HFF-Myc (cell line): ENCODE measurements at regions not wholly inside any gene's neighbourhood (a gene's known extent, or its start where the extent isn't known, plus 50 kb on each side); places are given as distances from the start of the nearest gene placed in this dataset.

Experiments used
- DNase-seq: peaks from one replicate; pipeline ENCODE4 v3.0.0-alpha.2; 2011; ENCODE audit warnings: low read depth; ENCODE audit errors: extremely low read depth
- H3K4me3 ChIP-seq: replicated peaks from 2 replicates; pipeline ENCODE4 v1.5.1; 2011; ENCODE audit warnings: low read depth, mild to moderate bottlenecking, control low read depth, low read length
- TF ChIP-seq, protein P1 (sequence below): IDR thresholded peaks from 2 replicates; pipeline ENCODE4 v1.5.1; 2012; ENCODE audit warnings: mild to moderate bottlenecking, low read depth, low read length, control low read depth; ENCODE audit errors: missing control alignments

DNA sequence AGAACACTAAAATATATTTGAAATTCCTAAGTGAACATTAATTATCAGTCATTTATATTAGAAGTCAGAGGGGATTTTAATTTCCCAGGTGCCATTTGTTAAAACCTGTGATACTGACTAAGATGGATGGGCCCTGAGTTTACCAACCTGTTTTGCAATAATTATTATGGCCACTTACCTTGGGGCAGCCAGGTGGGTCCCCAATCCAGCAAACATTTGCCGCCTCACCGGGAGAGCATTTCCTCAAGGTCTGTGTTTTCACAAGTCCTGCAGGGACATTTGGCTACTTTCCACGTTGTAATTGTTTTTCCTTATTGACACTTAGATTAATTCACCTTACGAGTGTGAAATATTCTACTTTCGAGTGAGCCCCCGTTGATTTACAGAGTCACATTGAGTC is 251.2 kb upstream of the PPP2R2D start:
- H3K4me3 ChIP-seq: no peak overlapping the region
- TF ChIP-seq, protein P1, sequence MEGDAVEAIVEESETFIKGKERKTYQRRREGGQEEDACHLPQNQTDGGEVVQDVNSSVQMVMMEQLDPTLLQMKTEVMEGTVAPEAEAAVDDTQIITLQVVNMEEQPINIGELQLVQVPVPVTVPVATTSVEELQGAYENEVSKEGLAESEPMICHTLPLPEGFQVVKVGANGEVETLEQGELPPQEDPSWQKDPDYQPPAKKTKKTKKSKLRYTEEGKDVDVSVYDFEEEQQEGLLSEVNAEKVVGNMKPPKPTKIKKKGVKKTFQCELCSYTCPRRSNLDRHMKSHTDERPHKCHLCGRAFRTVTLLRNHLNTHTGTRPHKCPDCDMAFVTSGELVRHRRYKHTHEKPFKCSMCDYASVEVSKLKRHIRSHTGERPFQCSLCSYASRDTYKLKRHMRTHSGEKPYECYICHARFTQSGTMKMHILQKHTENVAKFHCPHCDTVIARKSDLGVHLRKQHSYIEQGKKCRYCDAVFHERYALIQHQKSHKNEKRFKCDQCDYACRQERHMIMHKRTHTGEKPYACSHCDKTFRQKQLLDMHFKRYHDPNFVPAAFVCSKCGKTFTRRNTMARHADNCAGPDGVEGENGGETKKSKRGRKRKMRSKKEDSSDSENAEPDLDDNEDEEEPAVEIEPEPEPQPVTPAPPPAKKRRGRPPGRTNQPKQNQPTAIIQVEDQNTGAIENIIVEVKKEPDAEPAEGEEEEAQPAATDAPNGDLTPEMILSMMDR: no peak
- no peak for DNase-seq

DNA sequence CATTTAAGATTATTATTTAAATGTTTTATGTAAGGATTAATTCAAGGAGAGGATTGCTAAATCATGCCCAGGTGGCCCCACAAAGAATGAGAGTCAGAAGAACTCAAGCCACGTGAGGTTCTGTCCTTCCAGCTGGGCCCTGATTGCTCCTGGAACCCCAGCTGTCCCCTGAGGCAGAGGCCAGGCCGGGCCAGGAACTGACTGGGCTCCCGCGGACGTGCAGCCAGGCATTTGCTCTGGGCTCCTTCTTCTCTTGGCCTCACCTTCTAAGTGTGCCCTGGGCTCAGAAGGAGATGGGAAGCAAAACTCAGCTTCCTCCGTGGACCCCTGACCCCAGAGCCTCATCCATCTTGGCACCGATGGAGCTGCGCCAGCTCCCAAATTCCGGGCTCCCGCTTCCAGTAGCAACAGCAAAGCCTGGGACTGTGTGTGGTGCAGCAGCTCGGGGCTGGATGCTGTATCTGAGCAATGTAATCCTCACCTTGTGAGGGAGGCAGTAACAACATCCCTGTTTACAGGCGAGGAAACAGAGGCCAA is 250.6 kb upstream of the PPP2R2D start:
- DNase-seq: no peak
- TF ChIP-seq, protein P1: no peak

GRCh38 chr10:131650771-131651673 is 249.8 kb upstream of the PPP2R2D start:
- TF ChIP-seq, protein P1: no peak
- DNase-seq: no peak
- no peak overlapping the region for H3K4me3 ChIP-seq

More for the DNA sequence above, 250.6 kb upstream of the PPP2R2D start:
- H3K4me3 ChIP-seq: no peak overlapping the region

- no peak for DNase-seq
- no peak overlapping the region for H3K4me3 ChIP-seq
- TF ChIP-seq, protein P1: no peak
These were observed 249.0 kb upstream of the PPP2R2D start for GRCh38 chr10:131651674-131652437.

GRCh38 chr10:131652438-131653139 is 248.2 kb upstream of the PPP2R2D start:
- H3K4me3 ChIP-seq: no peak overlapping the region
- no peak for DNase-seq
- TF ChIP-seq, protein P1: no peak

DNA sequence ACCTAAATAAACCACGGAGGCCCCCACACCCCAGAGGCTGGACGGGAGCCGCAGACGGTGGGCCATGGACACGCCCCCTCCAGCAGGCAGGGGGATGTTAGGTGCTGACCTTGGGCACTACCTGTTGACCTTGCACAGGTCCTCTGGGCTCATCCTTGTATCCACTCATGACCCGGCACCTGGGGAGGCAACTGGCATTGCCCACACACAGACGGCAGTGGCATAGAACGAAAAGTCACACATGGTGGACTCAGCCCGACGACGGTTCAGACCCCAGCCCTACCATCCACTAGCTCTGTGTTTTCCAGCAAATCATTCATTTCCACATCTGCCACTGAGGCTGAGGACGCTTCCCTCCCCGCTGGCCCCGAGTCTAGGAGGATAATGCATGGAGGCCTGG is 247.7 kb upstream of the PPP2R2D start:
- TF ChIP-seq, protein P1: no peak
- no peak overlapping the region for H3K4me3 ChIP-seq
- no peak for DNase-seq
